H9 (cell line): ENCODE measurements at regions not wholly inside any gene's neighbourhood (a gene's known extent, or its start where the extent isn't known, plus 50 kb on each side); places are given as distances from the start of the nearest gene placed in this dataset.

ENCODE experiments used
- DNase-seq: peaks from one replicate; pipeline ENCODE4 v3.0.0-alpha.2; 2017
- H2AFZ ChIP-seq: one replicate; pipeline ENCODE4 v1.6.1; 2013; ENCODE audit warnings: mild to moderate bottlenecking, low read length, control low read depth, moderate library complexity
- H2AK5ac ChIP-seq: 2 replicates; pipeline ENCODE4 v1.6.1; 2013; ENCODE audit warnings: low read length, control low read depth, mixed read lengths; ENCODE audit not compliant: insufficient read length
- H2BK120ac ChIP-seq: one replicate; pipeline ENCODE4 v1.6.1; 2013; ENCODE audit warnings: low read depth, mild to moderate bottlenecking, low read length, control low read depth, inconsistent platforms; ENCODE audit not compliant: poor library complexity, severe bottlenecking
- H2BK12ac ChIP-seq: 2 replicates; pipeline ENCODE4 v1.6.1; 2013; ENCODE audit warnings: low read length, control low read depth, mixed read lengths, low read depth; ENCODE audit not compliant: insufficient read length
- H2BK15ac ChIP-seq: 2 replicates; pipeline ENCODE4 v1.6.1; 2013; ENCODE audit warnings: low read depth, low read length, control low read depth
- H2BK20ac ChIP-seq: one replicate; pipeline ENCODE4 v1.6.1; 2013; ENCODE audit warnings: low read depth, mild to moderate bottlenecking, low read length, control low read depth, inconsistent platforms; ENCODE audit not compliant: poor library complexity, severe bottlenecking
- H2BK5ac ChIP-seq: 2 replicates; pipeline ENCODE4 v1.6.1; 2013; ENCODE audit warnings: low read length, control low read depth, mixed read lengths; ENCODE audit not compliant: insufficient read length
- H3K14ac ChIP-seq: 2 replicates; pipeline ENCODE4 v1.6.1; 2013; ENCODE audit warnings: low read length, control low read depth; ENCODE audit not compliant: insufficient read depth
- H3K18ac ChIP-seq: 2 replicates; pipeline ENCODE4 v1.6.1; 2013; ENCODE audit warnings: low read depth, mild to moderate bottlenecking, mixed read lengths, low read length, control low read depth; ENCODE audit not compliant: insufficient read length
- H3K23ac ChIP-seq: 2 replicates; pipeline ENCODE4 v1.6.1; 2013; ENCODE audit warnings: low read length, control low read depth, mixed read lengths, low read depth; ENCODE audit not compliant: insufficient read length
- H3K23me2 ChIP-seq: 2 replicates; pipeline ENCODE4 v1.6.1; 2013; ENCODE audit warnings: low read depth, mild to moderate bottlenecking, mixed read lengths, low read length, control low read depth; ENCODE audit not compliant: insufficient read length, poor library complexity, severe bottlenecking
- H3K27ac ChIP-seq: 2 replicates; pipeline ENCODE4 v1.5.1; 2013; ENCODE audit warnings: low read length, control low read depth, mixed read lengths, low read depth; ENCODE audit not compliant: insufficient read length
- H3K27me3 ChIP-seq: 2 replicates; pipeline ENCODE4 v1.6.1; 2013; ENCODE audit warnings: low read length, control low read depth, inconsistent platforms; ENCODE audit not compliant: insufficient read depth
- H3K4ac ChIP-seq: 2 replicates; pipeline ENCODE4 v1.6.1; 2013; ENCODE audit warnings: low read depth, mild to moderate bottlenecking, control low read depth, inconsistent platforms, low read length, moderate library complexity
- H3K4me1 ChIP-seq: 2 replicates; pipeline ENCODE4 v1.6.1; 2013; ENCODE audit warnings: low read length, control low read depth, inconsistent platforms; ENCODE audit not compliant: insufficient read depth
- H3K4me2 ChIP-seq: 2 replicates; pipeline ENCODE4 v1.6.1; 2013; ENCODE audit warnings: low read length, control low read depth, mixed read lengths; ENCODE audit not compliant: insufficient read length, insufficient read depth
- H3K56ac ChIP-seq: 2 replicates; pipeline ENCODE4 v1.6.1; 2013; ENCODE audit warnings: low read depth, mild to moderate bottlenecking, mixed read lengths, low read length, control low read depth; ENCODE audit not compliant: insufficient read length
- H3K79me1 ChIP-seq: 2 replicates; pipeline ENCODE4 v1.6.1; 2013; ENCODE audit warnings: low read depth, mild to moderate bottlenecking, moderate library complexity, low read length, control low read depth, inconsistent platforms; ENCODE audit not compliant: insufficient read depth, poor library complexity, severe bottlenecking
- H3K79me2 ChIP-seq: 2 replicates; pipeline ENCODE4 v1.6.1; 2013; ENCODE audit warnings: low read length, control low read depth, inconsistent platforms; ENCODE audit not compliant: insufficient read depth
- H3K9ac ChIP-seq: 2 replicates; pipeline ENCODE4 v1.6.1; 2013; ENCODE audit warnings: low read length, control low read depth, mixed read lengths; ENCODE audit not compliant: insufficient read length; ENCODE audit errors: extremely low read depth
- H3K9me3 ChIP-seq: one replicate; pipeline ENCODE4 v1.6.1; 2013; ENCODE audit warnings: low read depth, low read length, inconsistent platforms; ENCODE audit not compliant: control insufficient read depth
- H3T11ph ChIP-seq: one replicate; pipeline ENCODE4 v1.6.1; 2013; ENCODE audit warnings: mild to moderate bottlenecking, low read length, control low read depth, inconsistent platforms
- H4K20me1 ChIP-seq: one replicate; pipeline ENCODE4 v1.6.1; 2013; ENCODE audit not compliant: control insufficient read depth, insufficient read length, insufficient read depth
- H4K5ac ChIP-seq: 2 replicates; pipeline ENCODE4 v1.6.1; 2013; ENCODE audit warnings: low read depth, mild to moderate bottlenecking, mixed read lengths, low read length, control low read depth; ENCODE audit not compliant: insufficient read length
- H4K8ac ChIP-seq: replicated peaks from 2 replicates; pipeline ENCODE4 v1.6.1; 2013; ENCODE audit warnings: low read length, control low read depth, mixed read lengths, low read depth; ENCODE audit not compliant: insufficient read length
- H4K91ac ChIP-seq: 2 replicates; pipeline ENCODE4 v1.6.1; 2013; ENCODE audit warnings: low read depth, mild to moderate bottlenecking, moderate library complexity, mixed read lengths, low read length, control low read depth; ENCODE audit not compliant: insufficient read length
- H3K27ac Mint-ChIP-seq, 3 experiments: 2 replicates in 2 of 3; 3 replicates in 1 of 3; pipeline ENCODE4 v1.8.0; 2020 to 2021; ENCODE audit warnings: mixed read lengths in 3 of 3, mild to moderate bottlenecking in 1 of 3, moderate library complexity in 1 of 3
- H3K27me3 Mint-ChIP-seq: 2 replicates; pipeline ENCODE4 v1.8.0; 2021; ENCODE audit warnings: low read depth, mild to moderate bottlenecking, moderate library complexity, mixed read lengths
- H3K36me3 Mint-ChIP-seq, 3 experiments: 2 replicates in 2 of 3; 3 replicates in 1 of 3; pipeline ENCODE4 v1.8.0; 2020 to 2021; ENCODE audit warnings: low read depth in 3 of 3, mixed read lengths in 3 of 3; ENCODE audit not compliant: insufficient read depth in 1 of 3
- H3K4me1 Mint-ChIP-seq, 2 experiments: 2 replicates each; pipeline ENCODE4 v1.8.0; 2020; ENCODE audit warnings: mixed read lengths in 2 of 2
- H3K4me3 Mint-ChIP-seq, 2 experiments: 2 replicates in 1 of 2; 3 replicates in 1 of 2; pipeline ENCODE4 v1.8.0; 2020 to 2021; ENCODE audit warnings: mild to moderate bottlenecking in 2 of 2, mixed read lengths in 2 of 2, moderate library complexity in 1 of 2
- H3K9me3 Mint-ChIP-seq, 2 experiments: 2 replicates in 1 of 2; 3 replicates in 1 of 2; pipeline ENCODE4 v1.8.0; 2020; ENCODE audit warnings: mild to moderate bottlenecking in 2 of 2, mixed read lengths in 2 of 2, moderate library complexity in 1 of 2
- CTCF ChIP-seq: fragments of 200-600 bp; sonication (generic); conservative IDR thresholded peaks from 3 replicates; pipeline ENCODE4 v1.8.0; 2021; ENCODE audit warnings: antibody characterized with exemption, mild to moderate bottlenecking
- WGBS: extraction: QIAGEN DNeasy Blood & Tissue Kit; methylation state at CpG from one replicate; pipeline ENCODE4 v1.1.7; 2013; ENCODE audit warnings: missing lambda C conversion rate, low lambda C conversion rate, mixed read lengths; ENCODE audit not compliant: insufficient read length; ENCODE audit errors: extremely low coverage; 5-methylcytosine and 5-hydroxymethylcytosine counted together

- DNase-seq: no peak
These were observed 629.6 kb downstream of the TBC1D22A start for GRCh38 chr22:47392054-47392347.

More at GRCh38 chr22:47392054-47392347, 629.6 kb downstream of the TBC1D22A start:
- H3K4me3 Mint-ChIP-seq: no peak overlapping the region
- TF ChIP-seq CTCF: no peak
- Histone ChIP-seq H2AK5ac (no peak overlapping the region), H2BK20ac (no peak overlapping the region), H3K79me1 (no peaks in the 10 kb centered on the region), H3K4ac (no peak overlapping the region), H4K8ac (no peak overlapping the region), H2BK120ac (no peak overlapping the region), H2BK5ac (no peak overlapping the region), H2AFZ (no peak overlapping the region), H4K5ac (no peak overlapping the region), H3K56ac (no peak overlapping the region), H3K27ac (no peak overlapping the region), H4K20me1 (no peaks in the 10 kb centered on the region), H3K4me2 (no peak overlapping the region), H2BK12ac (no peak overlapping the region), H2BK15ac (no peak overlapping the region), H4K91ac (no peak overlapping the region), H3T11ph (no peak overlapping the region), H3K18ac (no peak overlapping the region), H3K9me3 (peaks cover 99% of the 10 kb centered on the region), H3K79me2 (no peaks in the 10 kb centered on the region), H3K9ac (no peak overlapping the region), H3K27me3 (no peaks in the 10 kb centered on the region), H3K23me2 (no peaks in the 10 kb centered on the region), H3K23ac (no peak overlapping the region), H3K14ac (no peak overlapping the region), H3K4me1 (no peaks in the 10 kb centered on the region)
- 100% methylated on average over 7 of the region's 11 CpGs for WGBS
- peaks cover 4 to 18% (median 5%) of the 10 kb centered on the region in 3 experiments; a peak in 6 of 7 replicates for H3K36me3 Mint-ChIP-seq
- H3K9me3 Mint-ChIP-seq: peaks cover 72 to 87% of the 10 kb centered on the region in 2 experiments
- H3K27me3 Mint-ChIP-seq: peaks cover 2% of the 10 kb centered on the region
- H3K4me1 Mint-ChIP-seq: no peaks in the 10 kb centered on the region
- no peak overlapping the region for H3K27ac Mint-ChIP-seq
